Activated B cell treated with CpG ODN at 0.5 μM for 24 hours (primary cell): ENCODE measurements at regions not wholly inside any gene's neighbourhood (a gene's known extent, or its start where the extent isn't known, plus 50 kb on each side); places are given as distances from the start of the nearest gene placed in this dataset.

Experiments
- ATAC-seq: fragments of 200-7000 bp; cut with Tn5 transposase; one replicate; pipeline ENCODE4 v1.10.0; 2021; ENCODE audit warnings: low read depth, mild to moderate bottlenecking, moderate library complexity
- CTCF ChIA-PET: fragments of 350-600 bp; sonication (Branson Sonifier 250); formaldehyde crosslinking; loops from one replicate; lab custom pipeline; 2021; ENCODE audit warnings: antibody characterized with exemption; lab: Charles Lee
- POLR2A ChIA-PET: fragments of 350-600 bp; sonication (Branson Sonifier 250); formaldehyde crosslinking; loops from one replicate; lab custom pipeline; 2021; ENCODE audit warnings: antibody characterized with exemption; lab: Charles Lee
- DNase-seq: peaks from one replicate; pipeline ENCODE4 v3.0.0; 2022
- H3K27ac Mint-ChIP-seq: one replicate; pipeline ENCODE4 v1.8.0; 2020; ENCODE audit warnings: mixed read lengths
- H3K27me3 Mint-ChIP-seq: one replicate; pipeline ENCODE4 v1.8.0; 2021; ENCODE audit warnings: mixed read lengths
- H3K36me3 Mint-ChIP-seq: one replicate; pipeline ENCODE4 v1.8.0; 2021; ENCODE audit warnings: low read depth, mixed read lengths
- H3K4me1 Mint-ChIP-seq: one replicate; pipeline ENCODE4 v1.8.0; 2021; ENCODE audit warnings: mixed read lengths
- H3K4me3 Mint-ChIP-seq: one replicate; pipeline ENCODE4 v1.8.0; 2020; ENCODE audit warnings: mild to moderate bottlenecking, mixed read lengths
- H3K9me3 Mint-ChIP-seq: one replicate; pipeline ENCODE4 v1.8.0; 2020; ENCODE audit warnings: mixed read lengths
- CTCF ChIP-seq: fragments of 200-600 bp; IDR thresholded peaks from one replicate; pipeline ENCODE4 v1.8.0; 2022; ENCODE audit warnings: antibody characterized with exemption, mild to moderate bottlenecking
- intact Hi-C: fragments of 100-400 bp; cut with micrococcal nuclease; formaldehyde crosslinking; loops from one replicate; pipeline ENCODE4 v1.15.1; 2024

GRCh38 chr5:146965761-146966659, 87.5 kb upstream of the PPP2R2B start:
- peak; percentile 82 for TF ChIP-seq CTCF
- intact Hi-C loops, result loop anchor here (1.0 to 2.0 kb wide), 3 partner anchors 304 to 433 kb away; no protein-coding TSS in a partner anchor
- ChIA-PET CTCF (interaction anchor here (0.6 to 2.8 kb wide), 10 partner anchors 7 to 434 kb away, joined by 3 to 18 read pairs (median 4); no protein-coding TSS in a partner anchor), POLR2A (no interaction called here)
- H3K9me3 Mint-ChIP-seq, result no peaks in the 10 kb centered on the region
- ATAC-seq, result peak; percentile 42
- no peaks in the 10 kb centered on the region for H3K36me3 Mint-ChIP-seq
- no peaks in the 10 kb centered on the region for H3K4me1 Mint-ChIP-seq
- no peak overlapping the region for H3K27ac Mint-ChIP-seq
- no peak overlapping the region for H3K4me3 Mint-ChIP-seq
- H3K27me3 Mint-ChIP-seq, result no peaks in the 10 kb centered on the region
- peak; percentile 13 for DNase-seq

- intact Hi-C loops, result loop anchor here (2.0 kb wide), 1 partner anchor 435 kb away; no protein-coding TSS in a partner anchor
- ATAC-seq, result no peak
- H3K4me1 Mint-ChIP-seq, result no peaks in the 10 kb centered on the region
- no peak for TF ChIP-seq CTCF
- no peak for DNase-seq
- no peaks in the 10 kb centered on the region for H3K36me3 Mint-ChIP-seq
- H3K9me3 Mint-ChIP-seq, result no peaks in the 10 kb centered on the region
- no peak overlapping the region for H3K4me3 Mint-ChIP-seq
- ChIA-PET CTCF (interaction anchor here (0.9 to 1.1 kb wide), 2 partner anchors 424 to 434 kb away, joined by 3 read pairs; no protein-coding TSS in a partner anchor), POLR2A (no interaction called here)
- no peaks in the 10 kb centered on the region for H3K27me3 Mint-ChIP-seq
- H3K27ac Mint-ChIP-seq, result no peak overlapping the region
Measured at GRCh38 chr5:146967646-146968045, 89.1 kb upstream of the PPP2R2B start.

- Mint-ChIP-seq H3K4me1 (no peaks in the 10 kb centered on the region), H3K36me3 (no peaks in the 10 kb centered on the region), H3K27me3 (no peaks in the 10 kb centered on the region), H3K4me3 (no peak overlapping the region), H3K9me3 (no peaks in the 10 kb centered on the region), H3K27ac (no peak overlapping the region)
- CTCF ChIA-PET, result no interaction called here
- DNase-seq (no peak), ATAC-seq (no peak)
- POLR2A ChIA-PET, result no interaction called here
- intact Hi-C loops, result no loop called here
- no peak for TF ChIP-seq CTCF
Measured at GRCh38 chr5:146971401-146971800, 92.8 kb upstream of the PPP2R2B start.

GRCh38 chr5:146986469-146986868, 107.9 kb upstream of the PPP2R2B start:
- Mint-ChIP-seq H3K27ac (no peak overlapping the region), H3K4me1 (no peaks in the 10 kb centered on the region), H3K9me3 (peaks cover 21% of the 10 kb centered on the region), H3K36me3 (no peaks in the 10 kb centered on the region), H3K27me3 (no peaks in the 10 kb centered on the region), H3K4me3 (no peak overlapping the region)
- intact Hi-C loops, result no loop called here
- no peak for ATAC-seq
- ChIA-PET CTCF (no interaction called here), POLR2A (no interaction called here)
- TF ChIP-seq CTCF, result no peak
- no peak for DNase-seq

- DNase-seq (no peak), ATAC-seq (no peak)
- ChIA-PET POLR2A (no interaction called here), CTCF (no interaction called here)
- TF ChIP-seq CTCF, result no peak
- no peaks in the 10 kb centered on the region for H3K27me3 Mint-ChIP-seq
- H3K36me3 Mint-ChIP-seq, result no peaks in the 10 kb centered on the region
- no peaks in the 10 kb centered on the region for H3K4me1 Mint-ChIP-seq
- H3K9me3 Mint-ChIP-seq, result peaks cover 9% of the 10 kb centered on the region
- no peak overlapping the region for H3K27ac Mint-ChIP-seq
- intact Hi-C loops, result no loop called here
- H3K4me3 Mint-ChIP-seq, result no peak overlapping the region
Measured at GRCh38 chr5:146993876-146994530, 115.4 kb upstream of the PPP2R2B start.
